ENCODE measurements at regions not wholly inside any gene's neighbourhood (a gene's known extent, or its start where the extent isn't known, plus 50 kb on each side); places are given as distances from the start of the nearest gene placed in this dataset.

GRCh38 chr16:73886426-73886825 is 410.2 kb upstream of the PSMD7 start:
- ChIA-PET CTCF (ENCODE audit: partially characterized antibody) (no interaction called here), POLR2A (ENCODE audit: partially characterized antibody) (no interaction called here)
- H3K23ac ChIP-seq (ENCODE audit: insufficient read length), result no peak overlapping the region
- H3K4me3 ChIP-seq (ENCODE audit: extremely low read depth in 1 of 4, insufficient read depth in 2 of 4, low read depth in 3 of 4, low read length in 4 of 4), result no peak overlapping the region
- 88% methylated on average over 10 of the region's 10 CpGs; no CpG with 5 or more reads in 1 of the 2 experiments for WGBS, 2 experiments (ENCODE audit: extremely low coverage in 1 of 2, insufficient coverage in 1 of 2, insufficient read length in 1 of 2, insufficient replicate concordance in 2 of 2, low coverage in 1 of 2, low lambda C conversion rate in 2 of 2, missing lambda C conversion rate in 1 of 2)
- H3K4me1 ChIP-seq (replicated peaks in 1 of 4; ENCODE audit: control insufficient read depth in 3 of 4, insufficient read depth in 4 of 4, low read length in 3 of 4), result peaks cover 0 to 7% (median 4%) of the 10 kb centered on the region in 4 experiments; a peak in 4 of 7 replicates
- FAIRE-seq, result no peak
- H3K9ac ChIP-seq (replicated peaks in 1 of 4; ENCODE audit: extremely low read depth in 1 of 4, low read depth in 3 of 4, low read length in 3 of 4), result no peak overlapping the region
- H3K4ac ChIP-seq (replicated peaks; ENCODE audit: insufficient read length, low read depth, low read length), result no peak overlapping the region
- H4K5ac ChIP-seq (ENCODE audit: insufficient read length, low read depth, low read length), result no peak overlapping the region
- no peak overlapping the region for H3K14ac ChIP-seq (ENCODE audit: insufficient read length)
- 0 out of 2 replicates have a peak overlapping the region, but pooled peaks have one; percentile 13 for H2AFZ ChIP-seq (ENCODE audit: low read length)
- H3K18ac ChIP-seq (ENCODE audit: extremely low read depth, low read length), result no peak overlapping the region
- no peak for TF ChIP-seq GTF2F1 (IDR thresholded peaks at IDR 0.05; ENCODE audit: borderline replicate concordance, low read depth, low read length)
- TF ChIP-seq POLR2A (IDR thresholded peaks at IDR 0.05; ENCODE audit: control extremely low read depth in 1 of 2, low read depth in 2 of 2, low read length in 2 of 2), result no peak
- H2BK20ac ChIP-seq (ENCODE audit: low read length), result no peak overlapping the region
- H3K79me2 ChIP-seq (ENCODE audit: control insufficient read depth in 1 of 2, insufficient read depth in 2 of 2, low read length in 2 of 2), result no peaks in the 10 kb centered on the region
- H4K8ac ChIP-seq (ENCODE audit: extremely low read depth, insufficient read depth, low read length), result no peak overlapping the region
- no peaks in the 10 kb centered on the region for H3K79me1 ChIP-seq (ENCODE audit: low read depth, low read length)
- no peak overlapping the region for H2BK12ac ChIP-seq (ENCODE audit: low read depth, low read length)
- no peaks in the 10 kb centered on the region for H4K20me1 ChIP-seq (replicated peaks in 1 of 2; ENCODE audit: control insufficient read depth in 1 of 2, insufficient read depth in 2 of 2, low read length in 2 of 2)
- H2BK15ac ChIP-seq (ENCODE audit: low read length), result no peak overlapping the region
- no peak overlapping the region for H3K56ac ChIP-seq (replicated peaks; ENCODE audit: insufficient read length, low read depth, low read length)
- no peaks in the 10 kb centered on the region for H3K27me3 ChIP-seq (replicated peaks in 1 of 4; ENCODE audit: control insufficient read depth in 3 of 4, extremely low read depth in 1 of 4, insufficient read depth in 3 of 4, low read length in 3 of 4)
- no peak overlapping the region for H3K4me2 ChIP-seq (ENCODE audit: insufficient read depth in 1 of 2, low read depth in 2 of 2, low read length in 2 of 2)
- H3K9me3 ChIP-seq (ENCODE audit: insufficient read depth in 2 of 2, low read depth in 1 of 2, low read length in 1 of 2), result no peaks in the 10 kb centered on the region
- no peak for DNase-seq (ENCODE audit: low read depth in 1 of 2, low spot score in 2 of 2)
- H4K91ac ChIP-seq (replicated peaks; ENCODE audit: insufficient read length, low read length), result no peak overlapping the region
- H2BK120ac ChIP-seq (replicated peaks; ENCODE audit: low read depth, low read length), result no peak overlapping the region
- H3K36me3 ChIP-seq (ENCODE audit: control insufficient read depth in 2 of 4, insufficient read depth in 4 of 4, low read length in 3 of 4), result no peaks in the 10 kb centered on the region
- H3K27ac ChIP-seq (ENCODE audit: low read depth, low read length), result no peak overlapping the region
- H2AK5ac ChIP-seq (ENCODE audit: low read depth, low read length), result no peak overlapping the region
- peaks cover 8% of the 10 kb centered on the region for H3K23me2 ChIP-seq (ENCODE audit: low read depth, low read length)
- no peak overlapping the region for H2BK5ac ChIP-seq (ENCODE audit: low read depth, low read length)

All from H1 (cell line).